ENCODE measurements at regions not wholly inside any gene's neighbourhood (a gene's known extent, or its start where the extent isn't known, plus 50 kb on each side); places are given as distances from the start of the nearest gene placed in this dataset.

- H3K4me2 ChIP-seq (ENCODE audit: low read length, poor library complexity, severe bottlenecking): no peak overlapping the region
- no peaks in the 10 kb centered on the region for H3K36me3 ChIP-seq (ENCODE audit: control insufficient read depth in 1 of 2, insufficient read depth in 2 of 2, low read depth in 1 of 2, low read length in 2 of 2)
- peak overlapping the region in 1 of 2 experiments; percentile 64 for H3K18ac ChIP-seq (ENCODE audit: low read depth in 1 of 2, low read length in 2 of 2)
- H3K14ac ChIP-seq (ENCODE audit: low read length in 2 of 2): no peak overlapping the region
- no peak overlapping the region for H3K27ac ChIP-seq (ENCODE audit: low read length, poor library complexity, severe bottlenecking)
- H3K4me3 ChIP-seq (ENCODE audit: insufficient read depth in 1 of 2, low read depth in 1 of 2, low read length in 2 of 2): no peak overlapping the region
- 78% methylated on average over 4 of the region's 5 CpGs for WGBS
- H2BK15ac ChIP-seq (ENCODE audit: low read depth, poor library complexity, severe bottlenecking): no peak overlapping the region
- H3K4ac ChIP-seq (ENCODE audit: low read depth in 1 of 2, low read length in 2 of 2): no peak overlapping the region
- H2AK5ac ChIP-seq (ENCODE audit: low read length, severe bottlenecking): no peak overlapping the region
- H3K23ac ChIP-seq (ENCODE audit: low read length in 2 of 2): no peak overlapping the region
- no peak overlapping the region for H3K9ac ChIP-seq (ENCODE audit: low read length)
- H3K27me3 ChIP-seq (ENCODE audit: control insufficient read depth in 1 of 2, insufficient read depth in 1 of 2, low read length in 2 of 2): no peaks in the 10 kb centered on the region
- H4K91ac ChIP-seq (ENCODE audit: low read length): no peak overlapping the region
- no peak overlapping the region for H2AFZ ChIP-seq (ENCODE audit: low read depth, low read length)
- H3K9me3 ChIP-seq (ENCODE audit: control insufficient read depth, low read length): no peaks in the 10 kb centered on the region
- H2BK5ac ChIP-seq (ENCODE audit: low read depth, low read length, poor library complexity, severe bottlenecking): no peak overlapping the region
- no peak overlapping the region for H2BK12ac ChIP-seq (ENCODE audit: low read length in 2 of 2)
- peak; percentile 19 for DNase-seq
- no peak overlapping the region for H4K8ac ChIP-seq (ENCODE audit: low read length)
- no peaks in the 10 kb centered on the region for H3K79me1 ChIP-seq (replicated peaks; ENCODE audit: low read length, poor library complexity, severe bottlenecking)
- H2BK120ac ChIP-seq (ENCODE audit: low read depth, low read length): no peak overlapping the region
- H3K4me1 ChIP-seq (ENCODE audit: control insufficient read depth, insufficient read depth, low read depth, low read length): no peaks in the 10 kb centered on the region
Observed at GRCh38 chr2:66717218-66717905, 282.4 kb downstream of the MEIS1 start.

DNA sequence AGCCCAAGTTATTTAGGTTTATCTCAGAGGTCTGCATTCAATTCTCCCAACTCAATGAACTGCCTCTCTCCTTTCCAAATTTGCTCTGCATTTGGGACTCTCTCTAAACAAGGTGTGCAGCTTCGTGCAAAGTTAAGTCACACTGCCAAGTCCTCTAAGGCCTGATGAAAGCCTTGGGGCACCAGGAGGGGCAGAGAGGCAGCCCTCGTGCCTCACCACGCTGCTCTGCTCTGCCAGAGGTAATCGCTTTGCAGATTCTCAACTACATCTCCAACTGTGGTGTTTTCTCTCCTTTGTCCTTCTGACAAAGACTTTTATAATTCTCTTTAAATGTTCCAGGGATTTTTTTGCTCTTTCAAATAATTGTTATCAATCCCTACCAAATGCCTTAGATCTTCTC lies 283.0 kb downstream of the MEIS1 start:
- no peak overlapping the region for H4K91ac ChIP-seq (ENCODE audit: low read length)
- no peak overlapping the region for H3K27ac ChIP-seq (ENCODE audit: low read length, poor library complexity, severe bottlenecking)
- no peak for DNase-seq
- no peak overlapping the region for H2AK5ac ChIP-seq (ENCODE audit: low read length, severe bottlenecking)
- H3K18ac ChIP-seq (ENCODE audit: low read depth in 1 of 2, low read length in 2 of 2): peak overlapping the region in 1 of 2 experiments; percentile 64
- no peak overlapping the region for H3K14ac ChIP-seq (ENCODE audit: low read length in 2 of 2)
- H3K27me3 ChIP-seq (ENCODE audit: control insufficient read depth in 1 of 2, insufficient read depth in 1 of 2, low read length in 2 of 2): no peaks in the 10 kb centered on the region
- H3K9me3 ChIP-seq (ENCODE audit: control insufficient read depth, low read length): no peaks in the 10 kb centered on the region
- no peak overlapping the region for H4K8ac ChIP-seq (ENCODE audit: low read length)
- H3K79me1 ChIP-seq (replicated peaks; ENCODE audit: low read length, poor library complexity, severe bottlenecking): no peaks in the 10 kb centered on the region
- no peaks in the 10 kb centered on the region for H3K4me1 ChIP-seq (ENCODE audit: control insufficient read depth, insufficient read depth, low read depth, low read length)
- no peak overlapping the region for H2BK5ac ChIP-seq (ENCODE audit: low read depth, low read length, poor library complexity, severe bottlenecking)
- H2BK15ac ChIP-seq (ENCODE audit: low read depth, poor library complexity, severe bottlenecking): no peak overlapping the region
- H3K23ac ChIP-seq (ENCODE audit: low read length in 2 of 2): no peak overlapping the region
- H3K4me3 ChIP-seq (ENCODE audit: insufficient read depth in 1 of 2, low read depth in 1 of 2, low read length in 2 of 2): no peak overlapping the region
- H2BK120ac ChIP-seq (ENCODE audit: low read depth, low read length): no peak overlapping the region
- no peak overlapping the region for H3K4me2 ChIP-seq (ENCODE audit: low read length, poor library complexity, severe bottlenecking)
- no peak overlapping the region for H2BK12ac ChIP-seq (ENCODE audit: low read length in 2 of 2)
- 88% methylated on average over 4 of the region's 4 CpGs for WGBS
- H3K4ac ChIP-seq (ENCODE audit: low read depth in 1 of 2, low read length in 2 of 2): no peak overlapping the region
- H2AFZ ChIP-seq (ENCODE audit: low read depth, low read length): no peak overlapping the region
- no peak overlapping the region for H3K9ac ChIP-seq (ENCODE audit: low read length)
- H3K36me3 ChIP-seq (ENCODE audit: control insufficient read depth in 1 of 2, insufficient read depth in 2 of 2, low read depth in 1 of 2, low read length in 2 of 2): no peaks in the 10 kb centered on the region

DNA sequence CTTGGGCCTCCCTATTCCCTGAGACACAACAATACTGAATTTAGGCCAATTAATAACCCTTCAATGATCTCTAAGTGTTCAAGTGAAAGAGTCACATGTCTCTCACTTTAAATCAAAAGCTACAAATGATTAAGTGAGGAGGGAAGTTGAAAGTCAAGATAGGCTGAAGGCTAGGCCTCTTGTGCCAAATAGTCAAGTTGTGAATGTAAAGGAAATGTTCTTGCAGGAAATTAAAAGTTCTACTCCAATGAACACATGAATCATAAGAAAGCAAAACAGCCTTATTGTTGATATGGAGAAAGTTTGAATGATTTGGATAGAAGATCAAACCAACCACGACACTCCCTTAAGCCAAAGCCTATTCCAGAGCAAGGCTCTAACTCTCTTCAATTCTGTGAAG lies 286.9 kb downstream of the MEIS1 start:
- Histone ChIP-seq H3K27ac (ENCODE audit: low read length, poor library complexity, severe bottlenecking) (no peak overlapping the region), H3K18ac (ENCODE audit: low read depth in 1 of 2, low read length in 2 of 2) (no peak overlapping the region), H3K9ac (ENCODE audit: low read length) (no peak overlapping the region), H2AFZ (ENCODE audit: low read depth, low read length) (no peak overlapping the region), H2BK15ac (ENCODE audit: low read depth, poor library complexity, severe bottlenecking) (no peak overlapping the region), H2AK5ac (ENCODE audit: low read length, severe bottlenecking) (no peak overlapping the region), H2BK5ac (ENCODE audit: low read depth, low read length, poor library complexity, severe bottlenecking) (no peak overlapping the region), H3K9me3 (ENCODE audit: control insufficient read depth, low read length) (no peaks in the 10 kb centered on the region), H3K4me1 (ENCODE audit: control insufficient read depth, insufficient read depth, low read depth, low read length) (no peaks in the 10 kb centered on the region), H2BK12ac (ENCODE audit: low read length in 2 of 2) (no peak overlapping the region), H3K79me1 (replicated peaks; ENCODE audit: low read length, poor library complexity, severe bottlenecking) (no peaks in the 10 kb centered on the region), H4K91ac (ENCODE audit: low read length) (no peak overlapping the region), H3K36me3 (ENCODE audit: control insufficient read depth in 1 of 2, insufficient read depth in 2 of 2, low read depth in 1 of 2, low read length in 2 of 2) (no peaks in the 10 kb centered on the region), H3K4ac (ENCODE audit: low read depth in 1 of 2, low read length in 2 of 2) (no peak overlapping the region), H3K4me3 (ENCODE audit: insufficient read depth in 1 of 2, low read depth in 1 of 2, low read length in 2 of 2) (no peak overlapping the region), H3K14ac (ENCODE audit: low read length in 2 of 2) (no peak overlapping the region), H2BK120ac (ENCODE audit: low read depth, low read length) (no peak overlapping the region), H3K4me2 (ENCODE audit: low read length, poor library complexity, severe bottlenecking) (no peak overlapping the region), H3K23ac (ENCODE audit: low read length in 2 of 2) (no peak overlapping the region), H3K27me3 (ENCODE audit: control insufficient read depth in 1 of 2, insufficient read depth in 1 of 2, low read length in 2 of 2) (no peaks in the 10 kb centered on the region), H4K8ac (ENCODE audit: low read length) (no peak overlapping the region)
- DNase-seq: no peak
- no CpG with 5 or more reads among the region's 1 CpG for WGBS

- no peak overlapping the region for H2AFZ ChIP-seq (ENCODE audit: low read depth, low read length)
- H3K79me1 ChIP-seq (replicated peaks; ENCODE audit: low read length, poor library complexity, severe bottlenecking): no peaks in the 10 kb centered on the region
- H3K27me3 ChIP-seq (ENCODE audit: control insufficient read depth in 1 of 2, insufficient read depth in 1 of 2, low read length in 2 of 2): no peaks in the 10 kb centered on the region
- H3K14ac ChIP-seq (ENCODE audit: low read length in 2 of 2): no peak overlapping the region
- no peak overlapping the region for H2BK15ac ChIP-seq (ENCODE audit: low read depth, poor library complexity, severe bottlenecking)
- no peak overlapping the region for H3K4ac ChIP-seq (ENCODE audit: low read depth in 1 of 2, low read length in 2 of 2)
- H2BK5ac ChIP-seq (ENCODE audit: low read depth, low read length, poor library complexity, severe bottlenecking): no peak overlapping the region
- no peak overlapping the region for H3K23ac ChIP-seq (ENCODE audit: low read length in 2 of 2)
- no peak overlapping the region for H3K4me2 ChIP-seq (ENCODE audit: low read length, poor library complexity, severe bottlenecking)
- H3K9me3 ChIP-seq (ENCODE audit: control insufficient read depth, low read length): no peaks in the 10 kb centered on the region
- H2AK5ac ChIP-seq (ENCODE audit: low read length, severe bottlenecking): no peak overlapping the region
- H3K9ac ChIP-seq (ENCODE audit: low read length): no peak overlapping the region
- no peak overlapping the region for H3K4me3 ChIP-seq (ENCODE audit: insufficient read depth in 1 of 2, low read depth in 1 of 2, low read length in 2 of 2)
- no peaks in the 10 kb centered on the region for H3K4me1 ChIP-seq (ENCODE audit: control insufficient read depth, insufficient read depth, low read depth, low read length)
- no peak overlapping the region for H4K91ac ChIP-seq (ENCODE audit: low read length)
- no peak for DNase-seq
- H3K36me3 ChIP-seq (ENCODE audit: control insufficient read depth in 1 of 2, insufficient read depth in 2 of 2, low read depth in 1 of 2, low read length in 2 of 2): no peaks in the 10 kb centered on the region
- H3K27ac ChIP-seq (ENCODE audit: low read length, poor library complexity, severe bottlenecking): no peak overlapping the region
- no peak overlapping the region for H2BK12ac ChIP-seq (ENCODE audit: low read length in 2 of 2)
- H2BK120ac ChIP-seq (ENCODE audit: low read depth, low read length): no peak overlapping the region
- 87% methylated on average over 5 of the region's 6 CpGs for WGBS
- H4K8ac ChIP-seq (ENCODE audit: low read length): no peak overlapping the region
- H3K18ac ChIP-seq (ENCODE audit: low read depth in 1 of 2, low read length in 2 of 2): no peak overlapping the region
Observed at GRCh38 chr2:66724241-66724640, 289.3 kb downstream of the MEIS1 start.

All from mesenchymal stem cell (in vitro differentiated cells and primary cell).